WTC11 (cell line): ENCODE measurements at regions not wholly inside any gene's neighbourhood (a gene's known extent, or its start where the extent isn't known, plus 50 kb on each side); places are given as distances from the start of the nearest gene placed in this dataset.

Experiments
- ESRRA ChIP-seq: sonication (generic); formaldehyde crosslinking; IDR thresholded peaks from 2 replicates; pipeline ENCODE4 v1.8.1; 2022; ENCODE audit warnings: mild to moderate bottlenecking, missing genetic modification reagents, borderline replicate concordance
- RELA ChIP-seq: sonication (generic); formaldehyde crosslinking; IDR thresholded peaks from 2 replicates; pipeline ENCODE4 v1.8.1; 2022; ENCODE audit warnings: missing genetic modification reagents, mild to moderate bottlenecking, borderline replicate concordance
- TF ChIP-seq, protein P1 (sequence below): sonication (generic); formaldehyde crosslinking; IDR thresholded peaks from 2 replicates; pipeline ENCODE4 v1.8.1; 2023; ENCODE audit warnings: mild to moderate bottlenecking, missing genetic modification reagents, borderline replicate concordance
- TF ChIP-seq, protein P2 (sequence below): sonication (generic); formaldehyde crosslinking; IDR thresholded peaks from 2 replicates; pipeline ENCODE4 v1.8.1; 2022; ENCODE audit warnings: mild to moderate bottlenecking, missing genetic modification reagents, moderate library complexity, borderline replicate concordance

DNA sequence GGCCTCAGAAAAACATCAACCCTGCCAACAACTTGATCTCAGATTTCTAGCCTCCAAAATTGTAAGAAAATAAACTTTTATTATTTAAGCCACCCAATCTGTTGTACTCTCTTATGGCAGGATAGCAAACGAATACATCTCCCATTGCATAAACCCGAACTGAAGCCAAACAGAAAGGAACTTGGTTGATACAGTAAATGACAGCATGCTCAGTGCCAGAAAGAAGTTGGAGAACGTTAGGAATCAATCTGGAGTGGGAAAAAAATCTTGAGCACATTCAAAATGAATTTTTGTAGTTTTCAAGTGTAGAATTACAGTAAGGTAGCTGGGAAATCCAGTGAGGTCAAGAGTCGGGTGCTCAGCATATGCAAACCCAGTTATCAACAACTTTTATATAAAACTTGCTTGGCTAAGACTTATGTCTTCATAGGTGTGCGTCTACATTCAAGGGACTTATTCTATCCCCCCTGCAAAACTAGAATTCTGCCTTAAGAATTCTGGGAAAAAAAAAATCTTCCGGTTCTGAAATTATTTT, 157.5 kb upstream of the ANKRD50 start:
- TF ChIP-seq, protein P1, sequence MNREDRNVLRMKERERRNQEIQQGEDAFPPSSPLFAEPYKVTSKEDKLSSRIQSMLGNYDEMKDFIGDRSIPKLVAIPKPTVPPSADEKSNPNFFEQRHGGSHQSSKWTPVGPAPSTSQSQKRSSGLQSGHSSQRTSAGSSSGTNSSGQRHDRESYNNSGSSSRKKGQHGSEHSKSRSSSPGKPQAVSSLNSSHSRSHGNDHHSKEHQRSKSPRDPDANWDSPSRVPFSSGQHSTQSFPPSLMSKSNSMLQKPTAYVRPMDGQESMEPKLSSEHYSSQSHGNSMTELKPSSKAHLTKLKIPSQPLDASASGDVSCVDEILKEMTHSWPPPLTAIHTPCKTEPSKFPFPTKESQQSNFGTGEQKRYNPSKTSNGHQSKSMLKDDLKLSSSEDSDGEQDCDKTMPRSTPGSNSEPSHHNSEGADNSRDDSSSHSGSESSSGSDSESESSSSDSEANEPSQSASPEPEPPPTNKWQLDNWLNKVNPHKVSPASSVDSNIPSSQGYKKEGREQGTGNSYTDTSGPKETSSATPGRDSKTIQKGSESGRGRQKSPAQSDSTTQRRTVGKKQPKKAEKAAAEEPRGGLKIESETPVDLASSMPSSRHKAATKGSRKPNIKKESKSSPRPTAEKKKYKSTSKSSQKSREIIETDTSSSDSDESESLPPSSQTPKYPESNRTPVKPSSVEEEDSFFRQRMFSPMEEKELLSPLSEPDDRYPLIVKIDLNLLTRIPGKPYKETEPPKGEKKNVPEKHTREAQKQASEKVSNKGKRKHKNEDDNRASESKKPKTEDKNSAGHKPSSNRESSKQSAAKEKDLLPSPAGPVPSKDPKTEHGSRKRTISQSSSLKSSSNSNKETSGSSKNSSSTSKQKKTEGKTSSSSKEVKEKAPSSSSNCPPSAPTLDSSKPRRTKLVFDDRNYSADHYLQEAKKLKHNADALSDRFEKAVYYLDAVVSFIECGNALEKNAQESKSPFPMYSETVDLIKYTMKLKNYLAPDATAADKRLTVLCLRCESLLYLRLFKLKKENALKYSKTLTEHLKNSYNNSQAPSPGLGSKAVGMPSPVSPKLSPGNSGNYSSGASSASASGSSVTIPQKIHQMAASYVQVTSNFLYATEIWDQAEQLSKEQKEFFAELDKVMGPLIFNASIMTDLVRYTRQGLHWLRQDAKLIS: no peak
- TF ChIP-seq, protein P2, sequence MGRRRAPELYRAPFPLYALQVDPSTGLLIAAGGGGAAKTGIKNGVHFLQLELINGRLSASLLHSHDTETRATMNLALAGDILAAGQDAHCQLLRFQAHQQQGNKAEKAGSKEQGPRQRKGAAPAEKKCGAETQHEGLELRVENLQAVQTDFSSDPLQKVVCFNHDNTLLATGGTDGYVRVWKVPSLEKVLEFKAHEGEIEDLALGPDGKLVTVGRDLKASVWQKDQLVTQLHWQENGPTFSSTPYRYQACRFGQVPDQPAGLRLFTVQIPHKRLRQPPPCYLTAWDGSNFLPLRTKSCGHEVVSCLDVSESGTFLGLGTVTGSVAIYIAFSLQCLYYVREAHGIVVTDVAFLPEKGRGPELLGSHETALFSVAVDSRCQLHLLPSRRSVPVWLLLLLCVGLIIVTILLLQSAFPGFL (CRISPR knock-in tag): no peak
- TF ChIP-seq RELA (CRISPR knock-in tag) (no peak), ESRRA (CRISPR knock-in tag) (no peak)
